A673 (cell line): ENCODE measurements at regions not wholly inside any gene's neighbourhood (a gene's known extent, or its start where the extent isn't known, plus 50 kb on each side); places are given as distances from the start of the nearest gene placed in this dataset.

Experiments used
- BruUV-seq: library from RNA; stranded (reverse); fragments of 400-500 nt; replicated peaks from 2 replicates; lab custom pipeline; 2021; lab: Mats Ljungman, UMichigan
- CTCF ChIA-PET: fragments of 300-600 bp; sonication (Branson Sonifier 250); formaldehyde crosslinking; loops from one replicate; lab custom pipeline; 2022; ENCODE audit warnings: antibody characterized with exemption; lab: Charles Lee
- POLR2A ChIA-PET: fragments of 300-600 bp; sonication (Branson Sonifier 250); formaldehyde crosslinking; loops from one replicate; lab custom pipeline; 2022; ENCODE audit warnings: antibody characterized with exemption; ENCODE audit not compliant: low non-redundant PET; lab: Charles Lee
- DNase-seq: peaks from one replicate; pipeline ENCODE4 v3.0.0-alpha.2; 2015; ENCODE audit warnings: low spot score
- H3K27ac ChIP-seq: fragments of 200-600 bp; sonication (generic); 2 replicates; pipeline ENCODE4 v1.5.1; 2016; ENCODE audit warnings: mixed run types, low read depth, mild to moderate bottlenecking, mixed read lengths, antibody characterized with exemption, low read length; ENCODE audit not compliant: poor library complexity, severe bottlenecking
- H3K27me3 ChIP-seq: fragments of 200-600 bp; sonication (generic); replicated peaks from 2 replicates; pipeline ENCODE4 v1.6.1; 2017; ENCODE audit warnings: mixed run types, low read depth, mild to moderate bottlenecking, mixed read lengths, antibody characterized with exemption, low read length; ENCODE audit not compliant: insufficient read depth, poor library complexity
- H3K36me3 ChIP-seq: fragments of 200-600 bp; sonication (generic); 2 replicates; pipeline ENCODE4 v1.6.1; 2016; ENCODE audit warnings: mixed run types, mild to moderate bottlenecking, mixed read lengths, antibody characterized with exemption, low read length; ENCODE audit not compliant: insufficient read depth, poor library complexity, severe bottlenecking
- H3K4me1 ChIP-seq: fragments of 200-600 bp; sonication (generic); 2 replicates; pipeline ENCODE4 v1.6.1; 2017; ENCODE audit warnings: mixed run types, mild to moderate bottlenecking, mixed read lengths, antibody characterized with exemption, low read length; ENCODE audit not compliant: insufficient read depth, poor library complexity, severe bottlenecking
- H3K4me3 ChIP-seq: fragments of 200-600 bp; sonication (generic); 2 replicates; pipeline ENCODE4 v1.5.1; 2016; ENCODE audit warnings: low read depth, mixed run types, mild to moderate bottlenecking, mixed read lengths, low read length; ENCODE audit not compliant: poor library complexity, severe bottlenecking
- H3K9me3 ChIP-seq: fragments of 200-600 bp; sonication (generic); 2 replicates; pipeline ENCODE4 v1.6.1; 2016; ENCODE audit warnings: mixed run types, low read depth, mild to moderate bottlenecking, mixed read lengths, antibody characterized with exemption, low read length; ENCODE audit not compliant: poor library complexity, severe bottlenecking
- EZH2 ChIP-seq: fragments of 200-600 bp; sonication (generic); IDR thresholded peaks from 2 replicates; pipeline ENCODE4 v1.6.1; 2017; ENCODE audit warnings: borderline replicate concordance, low read depth, mild to moderate bottlenecking, mixed read lengths, antibody characterized with exemption, low read length; ENCODE audit not compliant: poor library complexity, severe bottlenecking
- intact Hi-C: fragments of 100-400 bp; cut with micrococcal nuclease; formaldehyde crosslinking; loops from one replicate; pipeline ENCODE4 v1.10.0; 2022; ENCODE audit not compliant: unreplicated experiment
- TF ChIP-seq, protein P1 (sequence below): fragments of 300-800, 200-600 bp; sonication (generic); conservative IDR thresholded peaks from 2 replicates; pipeline ENCODE4 v1.5.1; 2017; ENCODE audit warnings: low read depth, mild to moderate bottlenecking, antibody characterized with exemption, low read length, moderate library complexity, mixed read lengths

DNA sequence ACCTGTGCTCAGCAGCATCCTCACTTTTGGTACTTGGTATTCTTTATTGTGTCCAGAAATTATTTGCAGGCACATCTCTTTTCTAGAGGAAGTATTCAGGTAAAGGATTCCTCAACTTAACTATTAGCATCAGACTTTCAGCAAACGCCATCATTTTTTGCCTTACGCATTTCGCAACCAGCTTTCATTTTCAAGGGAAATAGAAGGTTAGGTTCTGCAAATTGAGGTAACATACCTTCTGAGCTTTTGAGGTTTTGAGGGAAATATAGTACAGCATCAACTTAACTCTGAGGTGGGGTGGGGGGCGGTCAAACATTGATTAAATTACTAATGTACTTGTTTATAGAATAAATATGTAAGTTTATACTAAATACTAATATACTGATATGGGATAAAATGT, 243.6 kb upstream of the RIMS1 start:
- H3K9me3 ChIP-seq: no peaks in the 10 kb centered on the region
- no peak overlapping the region for H3K27ac ChIP-seq
- intact Hi-C loops: no loop called here
- ChIA-PET CTCF (no interaction called here), POLR2A (no interaction called here)
- H3K36me3 ChIP-seq: no peaks in the 10 kb centered on the region
- H3K4me1 ChIP-seq: no peaks in the 10 kb centered on the region
- no peak overlapping the region for H3K4me3 ChIP-seq
- BruUV-seq: no TSS peak
- TF ChIP-seq, protein P1, sequence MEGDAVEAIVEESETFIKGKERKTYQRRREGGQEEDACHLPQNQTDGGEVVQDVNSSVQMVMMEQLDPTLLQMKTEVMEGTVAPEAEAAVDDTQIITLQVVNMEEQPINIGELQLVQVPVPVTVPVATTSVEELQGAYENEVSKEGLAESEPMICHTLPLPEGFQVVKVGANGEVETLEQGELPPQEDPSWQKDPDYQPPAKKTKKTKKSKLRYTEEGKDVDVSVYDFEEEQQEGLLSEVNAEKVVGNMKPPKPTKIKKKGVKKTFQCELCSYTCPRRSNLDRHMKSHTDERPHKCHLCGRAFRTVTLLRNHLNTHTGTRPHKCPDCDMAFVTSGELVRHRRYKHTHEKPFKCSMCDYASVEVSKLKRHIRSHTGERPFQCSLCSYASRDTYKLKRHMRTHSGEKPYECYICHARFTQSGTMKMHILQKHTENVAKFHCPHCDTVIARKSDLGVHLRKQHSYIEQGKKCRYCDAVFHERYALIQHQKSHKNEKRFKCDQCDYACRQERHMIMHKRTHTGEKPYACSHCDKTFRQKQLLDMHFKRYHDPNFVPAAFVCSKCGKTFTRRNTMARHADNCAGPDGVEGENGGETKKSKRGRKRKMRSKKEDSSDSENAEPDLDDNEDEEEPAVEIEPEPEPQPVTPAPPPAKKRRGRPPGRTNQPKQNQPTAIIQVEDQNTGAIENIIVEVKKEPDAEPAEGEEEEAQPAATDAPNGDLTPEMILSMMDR: no peak
- no peak for TF ChIP-seq EZH2
- H3K27me3 ChIP-seq: no peaks in the 10 kb centered on the region
- DNase-seq: no peak

DNA sequence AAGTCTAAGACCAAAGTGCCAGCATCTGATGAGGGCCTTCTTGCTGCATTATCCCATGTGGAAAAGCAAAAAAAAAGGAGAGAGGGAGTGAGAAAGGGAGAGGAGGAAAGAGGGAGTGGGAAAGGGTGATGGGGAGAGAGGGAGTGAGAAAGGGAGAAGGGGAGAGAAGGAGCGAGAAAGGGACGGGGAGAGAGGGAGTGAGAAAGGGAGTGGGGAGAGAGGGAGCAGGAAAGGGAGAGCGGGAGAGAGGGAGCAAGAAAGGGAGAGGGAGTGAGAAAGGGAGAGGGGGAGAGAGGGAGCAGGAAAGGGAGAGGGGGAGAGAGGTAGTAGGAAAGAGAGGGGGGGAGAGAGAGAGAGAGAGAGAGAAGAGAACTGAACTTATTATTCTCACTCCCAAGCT, 241.1 kb upstream of the RIMS1 start:
- CTCF ChIA-PET: no interaction called here
- Histone ChIP-seq H3K9me3 (no peaks in the 10 kb centered on the region), H3K27me3 (no peaks in the 10 kb centered on the region), H3K4me3 (no peak overlapping the region), H3K27ac (no peak overlapping the region), H3K36me3 (no peaks in the 10 kb centered on the region), H3K4me1 (no peaks in the 10 kb centered on the region)
- BruUV-seq: no TSS peak
- intact Hi-C loops: no loop called here
- no peak for DNase-seq
- POLR2A ChIA-PET: no interaction called here
- TF ChIP-seq, protein P1: no peak

DNA sequence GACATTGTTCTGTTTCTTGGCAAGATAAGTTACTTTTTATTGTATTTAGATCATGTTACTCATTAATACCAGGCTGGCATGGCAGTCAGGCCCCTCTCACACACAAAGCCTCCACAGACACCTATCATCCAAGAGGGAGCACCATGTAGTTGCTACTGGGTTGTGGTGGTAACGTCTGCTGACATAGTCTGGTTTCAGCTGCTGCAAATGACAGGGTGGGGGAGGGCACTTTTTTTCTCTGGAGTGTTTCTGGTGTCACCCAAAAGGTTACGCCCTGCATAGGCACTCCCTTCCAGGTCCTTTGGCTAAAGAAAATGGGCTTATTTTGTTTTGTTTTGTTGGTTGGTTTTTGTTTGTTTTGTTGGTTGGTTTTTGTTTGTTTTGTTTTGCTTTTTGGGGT, 236.4 kb upstream of the RIMS1 start:
- Histone ChIP-seq H3K4me1 (no peaks in the 10 kb centered on the region), H3K27me3 (no peaks in the 10 kb centered on the region), H3K36me3 (no peaks in the 10 kb centered on the region), H3K4me3 (no peak overlapping the region), H3K9me3 (no peaks in the 10 kb centered on the region), H3K27ac (no peak overlapping the region)
- ChIA-PET POLR2A (no interaction called here), CTCF (no interaction called here)
- TF ChIP-seq, protein P1: no peak
- no peak for DNase-seq
- intact Hi-C loops: no loop called here
- BruUV-seq: no TSS peak
